Coronary artery (tissue), 2 donors: ENCODE measurements at regions not wholly inside any gene's neighbourhood (a gene's known extent, or its start where the extent isn't known, plus 50 kb on each side); places are given as distances from the start of the nearest gene placed in this dataset.

Experiments used
- DNase-seq: peaks from one replicate; pipeline ENCODE4 v3.0.0-alpha.2; 2017; ENCODE audit warnings: low spot score
- H3K27ac ChIP-seq, 2 donors: fragments of 200-600 bp; sonication (generic); one replicate each; pipeline ENCODE4 v1.5.1; 2016 to 2019
- H3K4me3 ChIP-seq: fragments of 200-600 bp; sonication (generic); 2 replicates; pipeline ENCODE4 v1.5.1; 2016; ENCODE audit warnings: mild to moderate bottlenecking, moderate library complexity
- TF ChIP-seq, protein P1 (sequence below): fragments of 200-600 bp; sonication (generic); IDR thresholded peaks from one replicate; pipeline ENCODE4 v1.5.1; 2019; ENCODE audit warnings: antibody characterized with exemption

DNA sequence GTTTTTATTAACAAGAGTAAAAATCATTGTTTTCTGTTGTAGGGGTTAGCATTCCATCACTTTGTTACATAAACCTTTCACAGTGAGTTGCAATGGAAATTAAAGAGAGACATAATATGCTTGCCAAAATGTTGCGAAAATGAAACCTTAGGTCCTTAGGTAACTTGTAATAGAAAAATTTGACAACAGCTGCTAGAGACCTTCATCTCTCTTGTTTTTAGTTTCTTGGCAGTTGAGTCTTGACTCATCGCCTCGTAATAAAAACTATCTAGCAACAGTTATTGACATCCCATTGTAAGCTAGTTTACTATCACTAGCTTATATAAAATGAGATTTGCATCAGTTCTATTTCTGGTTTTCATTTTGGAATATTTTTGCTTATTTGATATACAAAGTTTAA is 179.0 kb upstream of the MMS22L start:
- no peak for DNase-seq
- no peak overlapping the region for H3K27ac ChIP-seq
- TF ChIP-seq, protein P1, sequence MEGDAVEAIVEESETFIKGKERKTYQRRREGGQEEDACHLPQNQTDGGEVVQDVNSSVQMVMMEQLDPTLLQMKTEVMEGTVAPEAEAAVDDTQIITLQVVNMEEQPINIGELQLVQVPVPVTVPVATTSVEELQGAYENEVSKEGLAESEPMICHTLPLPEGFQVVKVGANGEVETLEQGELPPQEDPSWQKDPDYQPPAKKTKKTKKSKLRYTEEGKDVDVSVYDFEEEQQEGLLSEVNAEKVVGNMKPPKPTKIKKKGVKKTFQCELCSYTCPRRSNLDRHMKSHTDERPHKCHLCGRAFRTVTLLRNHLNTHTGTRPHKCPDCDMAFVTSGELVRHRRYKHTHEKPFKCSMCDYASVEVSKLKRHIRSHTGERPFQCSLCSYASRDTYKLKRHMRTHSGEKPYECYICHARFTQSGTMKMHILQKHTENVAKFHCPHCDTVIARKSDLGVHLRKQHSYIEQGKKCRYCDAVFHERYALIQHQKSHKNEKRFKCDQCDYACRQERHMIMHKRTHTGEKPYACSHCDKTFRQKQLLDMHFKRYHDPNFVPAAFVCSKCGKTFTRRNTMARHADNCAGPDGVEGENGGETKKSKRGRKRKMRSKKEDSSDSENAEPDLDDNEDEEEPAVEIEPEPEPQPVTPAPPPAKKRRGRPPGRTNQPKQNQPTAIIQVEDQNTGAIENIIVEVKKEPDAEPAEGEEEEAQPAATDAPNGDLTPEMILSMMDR, result no peak
- H3K4me3 ChIP-seq, result no peak overlapping the region

DNA sequence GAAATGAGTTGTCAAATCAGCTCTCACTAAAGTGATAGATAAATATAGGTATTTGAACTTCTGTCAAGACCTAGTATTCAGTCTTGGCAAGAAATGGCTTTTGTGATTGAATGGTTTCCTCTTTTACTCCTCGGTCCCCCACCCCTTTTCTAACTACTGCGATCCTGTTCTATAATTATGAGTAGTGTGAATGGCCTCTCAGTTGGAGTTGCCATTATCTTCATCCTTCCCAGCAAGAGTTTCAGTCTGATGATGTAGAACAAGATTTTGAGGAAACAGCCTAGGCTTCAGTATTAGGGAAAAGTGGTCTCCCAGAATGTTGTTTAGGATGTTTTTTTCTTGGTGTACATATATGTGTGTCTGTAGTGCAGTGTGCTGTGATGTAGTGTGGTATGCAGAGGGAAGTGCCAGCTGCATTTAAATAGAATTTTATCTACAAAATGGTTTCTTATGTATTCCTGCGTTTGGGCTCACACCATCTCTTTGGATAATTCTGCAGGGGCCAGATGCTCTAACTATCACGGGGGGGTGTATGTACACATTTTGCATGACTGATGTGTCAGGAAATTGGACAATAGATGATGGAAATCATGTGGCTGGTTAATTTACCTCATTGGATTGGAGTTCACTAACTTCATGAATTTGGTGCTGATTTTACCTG is 180.1 kb upstream of the MMS22L start:
- DNase-seq, result no peak
- no peak overlapping the region for H3K27ac ChIP-seq
- TF ChIP-seq, protein P1, result no peak
- H3K4me3 ChIP-seq, result no peak overlapping the region

DNA sequence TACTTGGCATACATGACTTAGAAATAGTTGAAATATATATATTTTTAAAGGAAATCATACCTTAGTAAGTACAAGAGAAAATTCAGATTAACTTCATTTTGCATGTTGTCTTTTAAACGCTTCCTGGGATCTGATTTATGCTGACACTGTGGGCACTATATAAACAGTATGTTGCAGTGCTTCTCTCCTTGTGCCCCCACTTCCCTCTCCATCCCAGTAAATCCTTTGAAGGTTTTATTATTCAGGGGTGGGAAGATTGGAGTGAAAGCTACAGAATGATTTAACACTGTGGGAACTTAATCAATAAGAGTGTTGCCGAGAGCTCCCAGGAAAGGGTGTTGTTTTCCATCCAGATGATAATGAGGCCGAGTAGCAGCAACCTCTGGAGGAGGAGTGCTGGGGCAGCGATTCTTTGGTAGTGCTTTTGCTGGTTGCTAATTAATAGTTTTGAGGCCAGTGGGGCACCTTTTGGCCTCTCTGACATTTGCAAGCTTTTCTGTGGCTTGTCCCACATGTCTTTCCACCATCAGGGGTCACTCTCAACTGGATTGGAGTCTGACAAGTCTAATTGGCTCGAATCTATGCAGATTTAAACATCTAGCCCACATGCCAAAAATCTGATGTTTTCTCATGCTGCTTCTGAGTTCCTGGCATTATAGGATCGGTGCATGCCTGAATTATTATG is 183.0 kb upstream of the MMS22L start:
- TF ChIP-seq, protein P1, result no peak
- no peak for DNase-seq
- H3K4me3 ChIP-seq, result no peak overlapping the region
- no peak overlapping the region for H3K27ac ChIP-seq

DNA sequence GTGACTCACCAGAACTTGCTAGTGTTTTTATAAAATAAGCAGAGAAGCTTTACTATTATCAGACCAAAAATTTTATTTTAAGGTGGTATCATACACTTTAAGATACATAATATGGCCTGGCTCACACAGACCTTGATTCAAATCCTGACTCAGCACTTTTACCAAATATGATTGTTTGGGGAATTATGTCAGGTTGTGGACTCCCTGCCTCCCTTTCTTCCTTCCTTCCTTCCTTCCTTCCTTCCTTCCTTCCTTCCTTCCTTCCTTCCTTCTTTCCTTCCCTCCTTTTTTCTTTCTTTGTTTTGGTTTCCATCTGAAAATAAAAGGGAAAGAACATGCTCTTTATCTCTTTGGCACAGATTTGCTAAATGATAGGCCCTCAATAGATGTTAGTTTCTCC is 186.0 kb upstream of the MMS22L start:
- H3K4me3 ChIP-seq, result no peak overlapping the region
- TF ChIP-seq, protein P1, result no peak
- no peak for DNase-seq
- H3K27ac ChIP-seq, result no peak overlapping the region

DNA sequence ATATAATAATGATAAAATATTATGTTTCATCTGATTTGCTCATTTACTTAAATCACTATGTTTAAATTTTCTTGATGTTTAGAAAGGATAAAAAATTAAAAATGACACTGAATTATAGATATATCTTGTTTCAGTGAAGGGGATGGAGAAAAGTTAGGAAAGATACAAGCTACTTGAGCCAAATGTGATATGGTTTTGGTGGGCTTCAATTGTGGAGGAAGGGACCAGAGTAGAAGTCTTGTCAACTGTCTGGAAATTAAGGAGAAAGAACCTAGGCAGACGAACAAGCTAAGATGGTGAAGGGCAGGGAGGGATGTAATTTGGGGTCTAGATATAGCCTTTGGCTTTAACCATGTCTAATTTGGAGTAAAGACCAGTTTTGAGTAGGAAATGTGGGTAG is 186.4 kb upstream of the MMS22L start:
- no peak overlapping the region for H3K27ac ChIP-seq

DNA sequence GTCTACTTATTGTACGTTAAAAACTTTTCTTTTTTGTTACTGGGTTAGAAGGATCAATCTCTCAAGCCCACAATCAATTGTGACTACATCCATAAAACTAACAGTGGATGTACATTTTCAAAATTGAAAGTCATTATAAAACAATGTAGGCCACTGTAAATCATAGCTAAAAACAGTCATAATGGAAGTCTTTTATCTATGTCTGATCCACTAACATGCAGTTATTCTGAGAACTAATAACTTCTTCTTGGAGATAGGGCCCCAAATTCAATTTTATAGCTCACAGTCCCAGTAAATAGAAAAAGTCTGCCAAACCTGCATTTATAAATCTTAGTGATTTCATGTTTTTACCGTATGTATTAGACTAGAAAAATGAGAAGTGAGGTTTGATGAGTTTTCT is 187.3 kb upstream of the MMS22L start:
- no peak overlapping the region for H3K4me3 ChIP-seq
- TF ChIP-seq, protein P1, result no peak
- DNase-seq, result no peak
- H3K27ac ChIP-seq, result no peak overlapping the region

More for the DNA sequence above, 186.4 kb upstream of the MMS22L start:
- TF ChIP-seq, protein P1, result no peak
- DNase-seq, result no peak
- no peak overlapping the region for H3K4me3 ChIP-seq

DNA sequence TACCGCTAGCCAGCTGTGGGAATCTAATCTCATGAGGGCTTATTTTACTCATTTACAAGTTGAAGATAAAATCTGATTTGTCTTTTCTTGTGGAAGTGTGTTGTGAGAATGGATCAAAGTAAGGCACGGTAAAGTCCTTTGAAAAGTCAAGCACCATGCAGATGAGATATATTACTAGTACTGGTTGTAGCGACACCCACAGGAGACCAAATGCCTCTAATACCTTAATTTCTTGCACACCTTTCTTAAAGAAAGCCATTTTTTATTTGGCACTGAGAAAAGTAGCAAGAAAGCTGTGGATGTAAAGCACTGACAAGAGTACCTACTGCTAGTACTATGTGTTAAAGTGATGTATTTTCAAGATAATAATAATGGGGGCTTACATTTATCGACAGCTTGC is 191.0 kb upstream of the MMS22L start:
- no peak overlapping the region for H3K27ac ChIP-seq
- TF ChIP-seq, protein P1, result no peak
- no peak overlapping the region for H3K4me3 ChIP-seq
- no peak for DNase-seq
